Lower leg skin (tissue), 4 donors: ENCODE measurements at regions not wholly inside any gene's neighbourhood (a gene's known extent, or its start where the extent isn't known, plus 50 kb on each side); places are given as distances from the start of the nearest gene placed in this dataset.
"Not testable (repeated sequence)": the region's sequence is repeated elsewhere in the genome, so short reads cannot be mapped to it uniquely, and the experiment has no call there.

Experiments used
- DNase-seq, 2 donors: peaks; one replicate each; pipeline ENCODE4 v3.0.0-alpha.2; 2019; ENCODE audit warnings: low spot score in 2 of 2
- H3K4me3 ChIP-seq: fragments of 200-600 bp; sonication (generic); 2 replicates; pipeline ENCODE4 v1.5.1; 2017; ENCODE audit warnings: mild to moderate bottlenecking, low read depth; ENCODE audit not compliant: poor library complexity, severe bottlenecking
- CTCF ChIP-seq, 3 donors: fragments of 450-650 bp; IDR thresholded peaks; one replicate each; pipeline ENCODE4 v1.5.1; 2016; ENCODE audit warnings: antibody characterized with exemption in 3 of 3, mild to moderate bottlenecking in 3 of 3, moderate library complexity in 2 of 3
- POLR2A ChIP-seq, 2 donors: fragments of 450-650 bp; IDR thresholded peaks; one replicate each; pipeline ENCODE4 v1.6.1; 2016 to 2017; ENCODE audit warnings: antibody characterized with exemption in 2 of 2, mild to moderate bottlenecking in 1 of 2, moderate library complexity in 1 of 2
- WGBS, 2 donors: methylation state at CpG; one replicate each; pipeline ENCODE4 v1.1.5; 2018; 5-methylcytosine and 5-hydroxymethylcytosine counted together
- intact Hi-C: fragments of 100-400 bp; cut with DNase I; formaldehyde crosslinking; loops from one replicate; pipeline ENCODE4 v1.15.0; 2023; ENCODE audit warnings: low total_unique reads

- DNase-seq, result no peak
- WGBS, 2 donors, result 0 to 68% methylated on average over 2 of the region's 2 CpGs
- intact Hi-C loops, result no loop called here
- H3K4me3 ChIP-seq, result no peak overlapping the region
- TF ChIP-seq POLR2A (IDR thresholded peaks at IDR 0.05) (no peak), CTCF (IDR thresholded peaks at IDR 0.05) (no peak)
Measured at GRCh38 chr4:77284036-77284435, 127.0 kb downstream of the CCNG2 start.

GRCh38 chr4:77286906-77287305, 129.9 kb downstream of the CCNG2 start:
- intact Hi-C loops, result no loop called here
- DNase-seq, result no peak
- TF ChIP-seq CTCF (IDR thresholded peaks at IDR 0.05), result no peak
- no peak for TF ChIP-seq POLR2A (IDR thresholded peaks at IDR 0.05)
- 80 to 95% methylated on average over 1 of the region's 1 CpG for WGBS, 2 donors
- no peak overlapping the region for H3K4me3 ChIP-seq

- intact Hi-C loops, result no loop called here
- H3K4me3 ChIP-seq, result no peak overlapping the region
- no peak for DNase-seq
- TF ChIP-seq POLR2A (IDR thresholded peaks at IDR 0.05), result no peak
- no peak for TF ChIP-seq CTCF (IDR thresholded peaks at IDR 0.05)
Measured at GRCh38 chr4:77293426-77293825, 136.4 kb downstream of the CCNG2 start.

GRCh38 chr4:77300996-77301395, 144.0 kb downstream of the CCNG2 start:
- 36 to 70% methylated on average over 3 of the region's 3 CpGs for WGBS, 2 donors
- H3K4me3 ChIP-seq, DNase-seq, intact Hi-C loops: not testable (repeated sequence)

- no peak for DNase-seq
- no peak overlapping the region for H3K4me3 ChIP-seq
- intact Hi-C loops, result no loop called here
- TF ChIP-seq CTCF (IDR thresholded peaks at IDR 0.05) (no peak), POLR2A (IDR thresholded peaks at IDR 0.05) (no peak)
- 44 to 48% methylated on average over 2 of the region's 2 CpGs for WGBS, 2 donors
Measured at GRCh38 chr4:77305766-77306165, 148.8 kb downstream of the CCNG2 start.

- DNase-seq, result no peak
- intact Hi-C loops, result no loop called here
Measured at GRCh38 chr4:77306496-77306895, 149.5 kb downstream of the CCNG2 start.

More at GRCh38 chr4:77306496-77306895, 149.5 kb downstream of the CCNG2 start:
- TF ChIP-seq CTCF (IDR thresholded peaks at IDR 0.05) (no peak), POLR2A (IDR thresholded peaks at IDR 0.05) (no peak)
- no peak overlapping the region for H3K4me3 ChIP-seq
- 42 to 48% methylated on average over 2 of the region's 2 CpGs for WGBS, 2 donors
